Ovary (tissue), 7 donors: ENCODE measurements at regions not wholly inside any gene's neighbourhood (a gene's known extent, or its start where the extent isn't known, plus 50 kb on each side); places are given as distances from the start of the nearest gene placed in this dataset.
"Not testable (repeated sequence)": the region's sequence is repeated elsewhere in the genome, so short reads cannot be mapped to it uniquely, and the experiment has no call there.

Experiments
- DNase-seq, 5 donors: peaks; one replicate each; pipeline ENCODE4 v3.0.0-alpha.2; 2019 to 2020
- H3K27ac ChIP-seq, 2 donors: fragments of 200-600 bp; one replicate each; pipeline versions ENCODE4 v1.5.1 to v1.8.0; 2019 to 2022
- H3K27me3 ChIP-seq: fragments of 200-600 bp; one replicate; pipeline ENCODE4 v1.8.0; 2022
- H3K36me3 ChIP-seq: fragments of 200-600 bp; sonication (generic); one replicate; pipeline ENCODE4 v1.5.1; 2019
- H3K4me1 ChIP-seq: one replicate; pipeline ENCODE4 v1.8.1; 2013; ENCODE audit warnings: mild to moderate bottlenecking, moderate library complexity; ENCODE audit not compliant: insufficient read depth
- H3K4me3 ChIP-seq: fragments of 200-600 bp; sonication (generic); one replicate; pipeline ENCODE4 v1.5.1; 2017
- H3K9me3 ChIP-seq, 2 donors: fragments of 200-600 bp in 1 of 2; sonication (generic) in 1 of 2; one replicate each; pipeline versions ENCODE4 v1.5.1 to v1.8.1; 2013 to 2019; ENCODE audit warnings: mild to moderate bottlenecking in 1 of 2, moderate library complexity in 1 of 2
- WGBS, 3 donors: extraction: QIAGEN DNeasy Blood & Tissue Kit in 1 of 3; methylation state at CpG; one replicate each; pipeline versions ENCODE4 v1.1.5 to v1.1.7; 2013 to 2017; 5-methylcytosine and 5-hydroxymethylcytosine counted together
- intact Hi-C, 4 donors: fragments of 100-400 bp; cut with DNase I; formaldehyde crosslinking; loops; one replicate each; pipeline versions ENCODE4 v1.11.0 to v1.15.1; 2022 to 2023
- donor health status: DM: no; HTN: no; CAD: no; lungs with moderate emphysema.
- donor health status: DM: no; HTN: no; CAD: no.
- donor health status: Bipolar disorder and iron deficiency.
- donor health status: DM: no; HTN: no; CAD: no.
- donor health status: DM: yes; HTN: yes; CAD: no.

GRCh38 chr15:32505633-32506032 is 50.2 kb upstream of the GOLGA8O start:
- H3K36me3 ChIP-seq, H3K4me3 ChIP-seq, H3K4me1 ChIP-seq, H3K9me3 ChIP-seq, intact Hi-C loops, DNase-seq, H3K27ac ChIP-seq, H3K27me3 ChIP-seq: not testable (repeated sequence)
- WGBS, 3 donors = no CpG with 5 or more reads among the region's 4 CpGs
